IMR-90 (cell line): ENCODE measurements at regions not wholly inside any gene's neighbourhood (a gene's known extent, or its start where the extent isn't known, plus 50 kb on each side); places are given as distances from the start of the nearest gene placed in this dataset.

Experiments used
- ATAC-seq: fragments of 200-7000 bp; cut with Tn5 transposase; 2 replicates; pipeline ENCODE4 v1.9.1; 2020; ENCODE audit warnings: low read depth, mild to moderate bottlenecking, moderate library complexity
- BruUV-seq: library from RNA; stranded (reverse); fragments of 400-500 nt; replicated peaks from 2 replicates; lab custom pipeline; 2021; lab: Mats Ljungman, UMichigan
- CTCF ChIA-PET: fragments of 300-600 bp; formaldehyde crosslinking; extraction: SDS; loops from one replicate; lab custom pipeline; 2021; ENCODE audit warnings: antibody characterized with exemption; lab: Yijun Ruan, JAX
- POLR2A ChIA-PET: fragments of 300-600 bp; sonication (Branson Sonifier 250); formaldehyde crosslinking; loops from one replicate; lab custom pipeline; 2022; ENCODE audit warnings: antibody characterized with exemption; ENCODE audit not compliant: unreplicated experiment; lab: Charles Lee
- DNase-seq: peaks from one replicate; pipeline ENCODE4 v3.0.0; 2013
- H2AFZ ChIP-seq: replicated peaks from 2 replicates; pipeline ENCODE3; 2013; ENCODE audit warnings: low read length, mild to moderate bottlenecking; ENCODE audit not compliant: poor library complexity
- H2AK5ac ChIP-seq: 2 replicates; pipeline ENCODE4 v1.6.1; 2013; ENCODE audit warnings: low read depth, low read length, inconsistent platforms
- H2AK9ac ChIP-seq: replicated peaks from 2 replicates; pipeline ENCODE3; 2013; ENCODE audit warnings: mild to moderate bottlenecking, low read depth, low read length, moderate library complexity; ENCODE audit not compliant: poor library complexity
- H2BK120ac ChIP-seq: 2 replicates; pipeline ENCODE4 v1.6.1; 2013; ENCODE audit warnings: low read depth, low read length, inconsistent platforms
- H2BK15ac ChIP-seq: 3 replicates; pipeline ENCODE4 v1.6.1; 2013; ENCODE audit warnings: low read depth, low read length, inconsistent platforms
- H2BK20ac ChIP-seq: 2 replicates; pipeline ENCODE4 v1.6.1; 2013; ENCODE audit warnings: low read depth, mild to moderate bottlenecking, inconsistent platforms, low read length, moderate library complexity
- H2BK5ac ChIP-seq: 2 replicates; pipeline ENCODE4 v1.6.1; 2013; ENCODE audit warnings: mild to moderate bottlenecking, low read depth, low read length, inconsistent platforms; ENCODE audit not compliant: poor library complexity, severe bottlenecking
- H3K14ac ChIP-seq: replicated peaks from 2 replicates; pipeline ENCODE4 v1.6.1; 2013; ENCODE audit warnings: low read depth, low read length, inconsistent platforms
- H3K18ac ChIP-seq: 2 replicates; pipeline ENCODE4 v1.6.1; 2013; ENCODE audit warnings: low read depth, low read length, control low read depth
- H3K23ac ChIP-seq: 2 replicates; pipeline ENCODE4 v1.6.1; 2013; ENCODE audit warnings: low read depth, low read length, inconsistent platforms
- H3K27ac ChIP-seq: 2 replicates; pipeline ENCODE4 v1.5.1; 2013; ENCODE audit warnings: mild to moderate bottlenecking, control low read depth, low read length; ENCODE audit not compliant: insufficient read depth
- H3K27me3 ChIP-seq: 2 replicates; pipeline ENCODE4 v1.6.1; 2013; ENCODE audit warnings: low read length; ENCODE audit not compliant: control insufficient read depth, insufficient read depth
- H3K36me3 ChIP-seq: 2 replicates; pipeline ENCODE4 v1.6.1; 2013; ENCODE audit warnings: low read length, mixed read lengths; ENCODE audit not compliant: control insufficient read depth, insufficient read depth
- H3K4ac ChIP-seq: 2 replicates; pipeline ENCODE4 v1.6.1; 2013; ENCODE audit warnings: low read depth, low read length, inconsistent platforms
- H3K4me1 ChIP-seq: 2 replicates; pipeline ENCODE4 v1.6.1; 2013; ENCODE audit warnings: low read length, mixed read lengths; ENCODE audit not compliant: control insufficient read depth, insufficient read depth
- H3K4me2 ChIP-seq: 2 replicates; pipeline ENCODE4 v1.6.1; 2013; ENCODE audit warnings: low read depth, mild to moderate bottlenecking, control low read depth, low read length, moderate library complexity
- H3K4me3 ChIP-seq: 2 replicates; pipeline ENCODE4 v1.5.1; 2013; ENCODE audit warnings: low read depth, mild to moderate bottlenecking, control low read depth, low read length, moderate library complexity; ENCODE audit not compliant: insufficient read depth
- H3K56ac ChIP-seq: 2 replicates; pipeline ENCODE4 v1.6.1; 2013; ENCODE audit warnings: low read length, inconsistent platforms; ENCODE audit not compliant: insufficient read depth; ENCODE audit errors: extremely low read depth
- H3K79me1 ChIP-seq, 2 experiments: 2 replicates each; pipeline ENCODE4 v1.6.1; 2013; ENCODE audit warnings: low read length in 2 of 2, inconsistent platforms in 1 of 2, low read depth in 1 of 2
- H3K9ac ChIP-seq: 2 replicates; pipeline ENCODE4 v1.6.1; 2013; ENCODE audit warnings: low read depth, low read length, control low read depth
- H3K9me1 ChIP-seq: 2 replicates; pipeline ENCODE4 v1.6.1; 2013; ENCODE audit warnings: low read length, inconsistent platforms; ENCODE audit not compliant: insufficient read depth
- H3K9me3 ChIP-seq: 2 replicates; pipeline ENCODE4 v1.6.1; 2013; ENCODE audit warnings: low read length; ENCODE audit not compliant: control insufficient read depth, insufficient read depth
- H4K20me1 ChIP-seq: 2 replicates; pipeline ENCODE4 v1.6.1; 2013; ENCODE audit warnings: low read length, inconsistent platforms; ENCODE audit not compliant: insufficient read depth
- H4K5ac ChIP-seq: 2 replicates; pipeline ENCODE4 v1.6.1; 2013; ENCODE audit warnings: mild to moderate bottlenecking, low read depth, low read length, control low read depth
- H4K8ac ChIP-seq, 2 experiments: 2 replicates each; pipeline ENCODE4 v1.6.1; 2013; ENCODE audit warnings: low read depth in 2 of 2, low read length in 2 of 2, control low read depth in 1 of 2, inconsistent platforms in 1 of 2
- H4K91ac ChIP-seq: 2 replicates; pipeline ENCODE4 v1.6.1; 2013; ENCODE audit warnings: low read depth, low read length, inconsistent platforms; ENCODE audit not compliant: insufficient read depth
- BHLHE40 ChIP-seq: fragments of 150-350 bp; IDR thresholded peaks from 2 replicates; pipeline ENCODE4 v1.6.1; 2016; ENCODE audit warnings: mild to moderate bottlenecking, low read depth, low read length
- CEBPB ChIP-seq: IDR thresholded peaks from 2 replicates; pipeline ENCODE4 v1.6.1; 2012; ENCODE audit warnings: low read depth, low read length, improper control_type of control experiment
- CHD1 ChIP-seq: IDR thresholded peaks from 2 replicates; pipeline ENCODE4 v1.6.1; 2012; ENCODE audit warnings: low read depth, low read length, improper control_type of control experiment
- CTCF ChIP-seq: conservative IDR thresholded peaks from 2 replicates; pipeline ENCODE4 v1.5.1; 2012; ENCODE audit warnings: mild to moderate bottlenecking, low read depth, low read length, improper control_type of control experiment
- ELK1 ChIP-seq: fragments of 150-350 bp; IDR thresholded peaks from 2 replicates; pipeline ENCODE4 v1.6.1; 2016; ENCODE audit warnings: low read depth, mild to moderate bottlenecking, low read length, moderate library complexity, borderline replicate concordance
- FOS ChIP-seq: fragments of 150-350 bp; IDR thresholded peaks from 2 replicates; pipeline ENCODE4 v1.6.1; 2016; ENCODE audit warnings: low read depth, low read length
- MAFK ChIP-seq: IDR thresholded peaks from 2 replicates; pipeline ENCODE4 v1.6.1; 2012; ENCODE audit warnings: low read depth, low read length, improper control_type of control experiment
- MAZ ChIP-seq: IDR thresholded peaks from 2 replicates; pipeline ENCODE4 v1.6.1; 2012; ENCODE audit warnings: low read depth, mild to moderate bottlenecking, low read length, improper control_type of control experiment, moderate library complexity, borderline replicate concordance
- MXI1 ChIP-seq: IDR thresholded peaks from 2 replicates; pipeline ENCODE4 v1.6.1; 2012; ENCODE audit warnings: low read depth, mild to moderate bottlenecking, low read length, moderate library complexity, borderline replicate concordance
- NFE2L2 ChIP-seq: fragments of 150-350 bp; IDR thresholded peaks from 2 replicates; pipeline ENCODE4 v1.6.1; 2016; ENCODE audit warnings: low read depth, mild to moderate bottlenecking, low read length
- POLR2A ChIP-seq: IDR thresholded peaks from 2 replicates; pipeline ENCODE4 v1.6.1; 2012; ENCODE audit warnings: mild to moderate bottlenecking, low read depth, low read length
- RAD21 ChIP-seq: IDR thresholded peaks from 2 replicates; pipeline ENCODE4 v1.6.1; 2012; ENCODE audit warnings: low read length, improper control_type of control experiment
- RCOR1 ChIP-seq: IDR thresholded peaks from 2 replicates; pipeline ENCODE4 v1.6.1; 2012; ENCODE audit warnings: mild to moderate bottlenecking, low read length, improper control_type of control experiment; ENCODE audit not compliant: insufficient replicate concordance
- RFX5 ChIP-seq: IDR thresholded peaks from 2 replicates; pipeline ENCODE4 v1.8.0; 2012; ENCODE audit warnings: low read depth, mild to moderate bottlenecking, low read length, moderate library complexity
- SMC3 ChIP-seq: fragments of 150-350 bp; IDR thresholded peaks from 2 replicates; pipeline ENCODE4 v1.6.1; 2016; ENCODE audit warnings: low read depth, mild to moderate bottlenecking, antibody characterized with exemption, low read length, moderate library complexity
- USF2 ChIP-seq: fragments of 150-350 bp; IDR thresholded peaks from 2 replicates; pipeline ENCODE4 v1.6.1; 2017; ENCODE audit warnings: mild to moderate bottlenecking, antibody characterized with exemption, low read length, low read depth
- WGBS, 2 experiments: methylation state at CpG; one replicate each; pipeline versions ENCODE4 v1.1.5 to v1.1.7; 2013; ENCODE audit warnings: missing lambda C conversion rate in 2 of 2; ENCODE audit not compliant: insufficient read length in 1 of 2; ENCODE audit errors: extremely low coverage in 2 of 2; 5-methylcytosine and 5-hydroxymethylcytosine counted together
- dilution Hi-C: fragments of 300-500 bp; cut with HindIII; formaldehyde crosslinking; loops from one replicate; pipeline ENCODE4 v1.14.3; 2018; ENCODE audit warnings: low sequenced_read_pairs; ENCODE audit not compliant: unreplicated experiment
- in situ Hi-C: fragments of 300-500 bp; cut with MboI; formaldehyde crosslinking; loops from 3 replicates; pipeline ENCODE4 v1.14.3; 2019; ENCODE audit warnings: low sequenced_read_pairs, inconsistent platforms, mixed read lengths
- intact Hi-C: fragments of 100-400 bp; cut with micrococcal nuclease; formaldehyde crosslinking; loops from 2 replicates; pipeline ENCODE4 v1.10.0; 2022

GRCh38 chrX:139134316-139134715 lies 396.2 kb upstream of the F9 start:
- no peak overlapping the region for H3K56ac ChIP-seq
- H3K9ac ChIP-seq: no peak overlapping the region
- no peak overlapping the region for H2BK5ac ChIP-seq
- ChIA-PET CTCF (no interaction called here), POLR2A (no interaction called here)
- no peak for TF ChIP-seq CEBPB
- TF ChIP-seq RCOR1: no peak
- no peak for TF ChIP-seq RFX5
- no peak for TF ChIP-seq CTCF
- no peak for TF ChIP-seq SMC3
- no peak for TF ChIP-seq BHLHE40
- TF ChIP-seq ELK1: no peak
- no peak for TF ChIP-seq USF2
- TF ChIP-seq CHD1: no peak
- TF ChIP-seq NFE2L2: no peak
- TF ChIP-seq FOS: no peak
- no peak for TF ChIP-seq POLR2A
- TF ChIP-seq MAFK: no peak
- no peak for TF ChIP-seq MXI1
- TF ChIP-seq RAD21: no peak
- no peak for TF ChIP-seq MAZ
- no TSS peak for BruUV-seq
- no peak overlapping the region for H3K14ac ChIP-seq
- no peak overlapping the region for H3K4me2 ChIP-seq
- DNase-seq (no peak), ATAC-seq (no peak)
- dilution Hi-C loops (no loop called here), intact Hi-C loops (no loop called here), in situ Hi-C loops (no loop called here)
- no peaks in the 10 kb centered on the region for H3K9me3 ChIP-seq
- no peak overlapping the region for H3K27ac ChIP-seq
- no peak overlapping the region for H2AK9ac ChIP-seq
- H3K18ac ChIP-seq: no peak overlapping the region
- H2BK20ac ChIP-seq: no peak overlapping the region
- H3K4me3 ChIP-seq: no peak overlapping the region
- WGBS, 2 experiments: 35% methylated on average over 4 of the region's 5 CpGs; no CpG with 5 or more reads in 1 of the 2 experiments
- H2AFZ ChIP-seq: no peak overlapping the region
- H3K79me1 ChIP-seq: no peaks in the 10 kb centered on the region
- H3K36me3 ChIP-seq: no peaks in the 10 kb centered on the region
- no peak overlapping the region for H4K5ac ChIP-seq
- H3K4ac ChIP-seq: no peak overlapping the region
- no peaks in the 10 kb centered on the region for H4K20me1 ChIP-seq
- H3K9me1 ChIP-seq: no peaks in the 10 kb centered on the region
- H4K8ac ChIP-seq: no peak overlapping the region
- no peak overlapping the region for H2BK120ac ChIP-seq
- no peak overlapping the region for H3K23ac ChIP-seq
- H3K27me3 ChIP-seq: no peaks in the 10 kb centered on the region
- H3K4me1 ChIP-seq: no peaks in the 10 kb centered on the region
- no peak overlapping the region for H4K91ac ChIP-seq
- H2AK5ac ChIP-seq: no peak overlapping the region
- no peak overlapping the region for H2BK15ac ChIP-seq
